Fibroblast of peridontal ligament (primary cell): ENCODE measurements at regions not wholly inside any gene's neighbourhood (a gene's known extent, or its start where the extent isn't known, plus 50 kb on each side); places are given as distances from the start of the nearest gene placed in this dataset.
"Not testable (repeated sequence)": the region's sequence is repeated elsewhere in the genome, so short reads cannot be mapped to it uniquely, and the experiment has no call there.

Experiments
- DNase-seq: peaks from one replicate; pipeline ENCODE4 v3.0.0-alpha.2; 2010; ENCODE audit errors: extremely low read depth

- DNase-seq: no peak
These were observed 886.2 kb downstream of the UQCRFS1 start for GRCh38 chr19:28326746-28327145.

DNA sequence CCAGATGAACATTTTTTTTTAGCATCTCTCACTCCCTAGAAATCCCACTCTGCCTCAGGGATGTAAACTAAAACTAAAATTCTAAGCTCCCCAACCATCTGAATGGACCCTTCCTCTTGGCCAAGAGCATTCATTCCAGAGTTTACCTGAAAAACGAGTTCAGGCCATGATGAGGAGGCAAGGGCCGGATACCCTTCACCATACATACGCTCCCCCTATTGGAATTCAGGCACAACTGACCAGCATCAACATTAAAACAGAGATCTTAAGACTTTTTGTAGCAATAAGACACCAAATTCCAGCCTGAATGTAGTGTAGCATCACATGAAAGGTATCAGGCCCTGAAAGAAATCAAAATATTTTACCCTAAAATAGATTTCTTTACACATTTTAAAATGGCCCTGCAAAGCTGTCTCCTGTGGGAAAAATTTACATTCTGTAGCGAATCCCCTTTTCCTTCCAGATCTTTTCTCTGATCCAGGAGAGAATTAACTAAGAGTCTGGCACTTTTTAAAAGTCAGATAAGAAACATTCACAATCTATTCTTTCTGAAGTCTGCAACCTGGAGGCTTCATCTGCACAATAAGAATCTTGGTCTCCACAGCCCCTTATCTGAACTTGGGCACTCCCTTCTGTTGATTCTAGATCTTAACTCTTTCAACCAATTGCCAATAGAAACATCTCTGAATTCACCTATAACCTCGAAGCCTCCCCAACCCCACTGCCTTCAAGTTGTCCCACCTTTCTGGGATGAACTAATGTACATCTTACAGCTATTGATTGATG lies 888.5 kb downstream of the UQCRFS1 start:
- DNase-seq: no peak

DNA sequence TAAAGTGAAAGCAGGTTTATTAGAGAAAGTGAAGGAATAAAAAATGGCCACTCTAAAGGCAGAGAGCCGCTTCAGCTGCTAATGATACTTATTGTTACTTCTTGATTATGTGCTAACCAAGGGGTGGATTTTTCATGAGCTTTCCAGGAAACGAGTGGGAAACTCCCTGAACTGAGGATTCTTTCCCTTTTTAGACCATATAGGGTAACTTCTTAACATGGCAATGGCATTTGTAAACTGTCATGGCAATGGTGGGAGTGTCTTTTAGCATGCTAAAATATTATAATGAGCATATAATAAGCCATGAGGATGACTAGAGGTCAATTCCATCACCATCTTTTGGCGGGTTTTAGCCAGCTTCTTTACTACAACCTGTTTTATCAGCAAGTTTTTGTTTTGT lies 890.0 kb downstream of the UQCRFS1 start:
- DNase-seq: no peak

- no peak for DNase-seq
These were observed 890.5 kb downstream of the UQCRFS1 start for GRCh38 chr19:28322491-28322890.

GRCh38 chr19:28319918-28320317 lies 893.0 kb downstream of the UQCRFS1 start:
- DNase-seq: no peak

- no peak for DNase-seq
These were observed 893.7 kb downstream of the UQCRFS1 start for GRCh38 chr19:28319227-28319626.

- no peak for DNase-seq
These were observed 894.3 kb downstream of the UQCRFS1 start for GRCh38 chr19:28318469-28319179.

DNA sequence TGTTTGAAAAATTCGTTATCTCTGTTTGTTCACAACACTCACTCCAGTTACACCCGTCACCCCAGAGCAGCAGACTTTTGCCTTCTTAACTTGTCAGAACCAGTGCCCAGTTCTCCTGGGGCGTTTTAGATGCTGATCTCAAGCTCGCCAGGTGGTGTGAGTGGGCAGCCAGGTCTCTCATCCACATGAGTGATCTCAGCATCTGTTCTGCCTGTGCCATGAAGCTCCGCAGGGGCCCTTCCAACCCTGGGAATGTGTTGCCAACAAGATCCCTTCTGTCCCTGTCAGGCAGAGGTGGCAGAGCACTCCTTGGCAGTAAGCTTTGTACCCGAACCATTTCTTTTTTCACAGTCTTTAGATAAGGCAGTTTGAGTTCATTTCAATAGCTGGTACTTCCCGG lies 896.5 kb downstream of the UQCRFS1 start:
- no peak for DNase-seq

DNA sequence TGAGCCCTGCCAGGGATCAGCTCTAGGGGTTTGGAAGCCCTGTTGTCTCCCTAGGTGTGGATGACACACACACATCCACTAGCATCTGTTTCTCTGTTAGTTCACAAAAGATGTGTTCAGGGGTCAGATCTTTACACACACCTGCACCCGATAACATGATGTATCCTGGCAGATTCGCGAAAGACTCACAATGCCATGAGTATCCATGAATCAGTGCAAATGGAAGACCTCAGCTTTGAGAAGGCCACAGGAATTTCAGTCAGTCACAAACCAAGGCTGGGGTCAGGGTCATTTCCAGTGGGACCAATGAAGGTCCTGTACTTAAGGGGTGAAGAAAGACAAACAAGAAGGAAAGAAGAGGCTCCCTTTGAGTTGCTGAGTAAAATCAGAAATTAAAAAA lies 898.2 kb downstream of the UQCRFS1 start:
- no peak for DNase-seq

- DNase-seq: no peak
These were observed 898.7 kb downstream of the UQCRFS1 start for GRCh38 chr19:28314287-28314686.

DNA sequence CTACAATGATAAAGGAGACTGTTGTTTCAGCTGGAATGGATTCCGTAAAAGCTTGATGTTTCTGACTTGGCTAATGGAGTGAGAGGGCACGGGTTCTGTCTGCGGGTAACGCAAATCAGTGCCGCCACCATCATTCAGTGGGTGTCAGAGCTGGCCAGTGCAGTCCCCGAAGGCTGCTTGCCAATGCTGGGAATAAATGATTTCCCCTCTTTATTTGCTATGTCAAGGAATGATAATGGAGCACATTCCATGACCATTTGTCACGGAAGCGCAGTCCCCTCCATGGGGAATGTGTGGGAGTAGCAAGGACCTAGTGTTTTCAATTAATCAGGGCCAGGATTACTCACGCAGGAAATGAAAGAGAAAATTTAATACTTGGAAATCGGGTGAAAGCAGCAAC lies 899.3 kb downstream of the UQCRFS1 start:
- DNase-seq: no peak

DNA sequence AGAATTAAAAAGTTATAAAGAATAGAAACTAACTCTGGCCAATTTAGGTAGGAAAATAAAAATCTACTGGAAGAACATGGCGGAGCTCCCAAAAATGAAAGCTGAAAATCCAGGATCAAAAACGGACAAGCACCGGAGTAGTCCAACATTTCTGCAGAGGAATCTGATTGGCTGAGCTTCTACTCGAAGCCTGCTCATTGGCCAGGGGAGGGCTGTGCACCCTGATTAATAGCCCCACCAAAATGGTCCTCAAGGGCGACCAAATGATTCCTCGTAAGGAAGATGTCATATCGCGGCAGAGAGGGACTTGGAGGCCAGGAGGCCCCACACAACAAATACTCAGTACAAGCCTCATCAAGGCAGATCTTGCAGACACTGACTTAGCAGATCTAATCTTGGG lies 900.7 kb downstream of the UQCRFS1 start:
- no peak for DNase-seq

- DNase-seq: not testable (repeated sequence)
These were observed 902.1 kb downstream of the UQCRFS1 start for GRCh38 chr19:28310829-28311228.

DNA sequence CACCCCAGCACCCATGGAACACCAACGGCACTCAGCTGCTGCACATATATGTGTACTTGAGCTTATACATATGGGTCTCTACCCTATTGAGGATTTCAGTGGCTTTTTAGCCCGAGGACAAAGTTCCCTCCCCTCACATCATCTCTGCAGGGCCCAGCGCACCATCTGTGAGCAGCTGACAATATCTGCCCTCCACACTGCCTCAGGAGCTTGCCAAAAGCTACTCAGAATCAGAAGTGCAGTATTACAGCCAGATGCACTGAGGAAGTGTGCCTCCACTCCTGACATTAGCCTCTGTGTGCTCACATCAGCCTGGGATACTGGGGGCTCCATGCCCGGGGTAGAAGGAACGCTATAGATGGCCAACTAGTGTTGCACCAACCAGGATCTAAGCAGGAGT lies 903.9 kb downstream of the UQCRFS1 start:
- DNase-seq: no peak

GRCh38 chr19:28307963-28308362 lies 905.0 kb downstream of the UQCRFS1 start:
- DNase-seq: no peak

GRCh38 chr19:28307487-28307886 lies 905.5 kb downstream of the UQCRFS1 start:
- DNase-seq: no peak

DNA sequence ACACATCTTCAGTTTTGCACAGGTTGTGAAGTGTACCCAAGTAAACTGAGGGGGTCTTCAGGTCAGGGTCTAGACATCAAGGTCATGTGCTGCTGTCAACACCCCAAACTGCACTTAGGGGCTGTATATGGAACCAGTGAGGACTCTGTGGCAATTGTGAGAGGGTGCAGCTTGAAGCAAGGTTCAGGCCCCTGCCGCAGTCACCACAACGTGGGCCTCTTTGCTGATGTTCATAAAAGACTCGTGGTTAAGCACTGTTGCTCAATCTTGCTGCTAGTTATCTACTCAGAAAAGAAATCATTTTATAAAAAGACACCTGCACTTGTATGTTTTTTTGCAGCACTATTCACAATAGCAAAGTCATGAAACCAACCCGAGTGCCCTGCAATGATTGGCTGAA lies 907.4 kb downstream of the UQCRFS1 start:
- DNase-seq: no peak

DNA sequence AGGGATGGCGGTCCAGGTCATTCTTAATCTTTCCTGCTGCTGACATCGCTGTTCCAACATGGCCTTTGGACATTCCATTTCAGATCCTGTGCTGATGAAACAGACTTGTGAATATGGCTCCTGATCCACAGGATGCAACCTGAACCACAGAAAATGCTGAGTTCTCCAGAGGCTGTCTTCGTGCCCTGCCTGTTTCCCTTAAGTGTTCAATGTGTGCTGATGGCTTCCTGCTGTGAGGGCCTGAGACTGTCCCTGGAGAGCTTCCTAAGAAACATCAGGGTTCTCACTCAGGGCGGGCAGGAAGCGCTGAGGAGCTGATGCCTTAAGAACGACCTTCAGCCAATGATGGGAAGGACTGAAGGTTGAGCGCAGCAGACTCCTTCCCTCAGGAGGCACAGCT lies 909.4 kb downstream of the UQCRFS1 start:
- no peak for DNase-seq

- DNase-seq: no peak
These were observed 911.0 kb downstream of the UQCRFS1 start for GRCh38 chr19:28301961-28302360.

DNA sequence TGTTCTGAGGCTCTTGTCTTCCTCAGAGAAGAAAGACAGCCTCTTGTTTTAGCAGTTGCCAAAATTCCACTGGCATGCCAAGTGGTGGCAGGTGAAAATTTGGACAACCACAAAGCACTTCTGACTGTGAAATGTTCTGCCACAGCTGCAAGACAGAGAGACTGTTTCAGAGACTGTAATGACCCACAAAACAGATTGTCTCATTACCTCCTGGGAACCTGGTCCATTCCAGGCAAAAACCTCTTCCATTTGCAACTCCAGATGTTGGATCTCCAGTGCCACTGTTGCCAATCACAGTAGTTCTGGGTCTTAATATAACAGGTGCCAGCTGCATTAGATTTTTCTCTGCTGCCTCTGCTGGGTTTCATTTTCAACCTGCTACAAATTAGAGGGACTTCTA lies 911.5 kb downstream of the UQCRFS1 start:
- DNase-seq: no peak

DNA sequence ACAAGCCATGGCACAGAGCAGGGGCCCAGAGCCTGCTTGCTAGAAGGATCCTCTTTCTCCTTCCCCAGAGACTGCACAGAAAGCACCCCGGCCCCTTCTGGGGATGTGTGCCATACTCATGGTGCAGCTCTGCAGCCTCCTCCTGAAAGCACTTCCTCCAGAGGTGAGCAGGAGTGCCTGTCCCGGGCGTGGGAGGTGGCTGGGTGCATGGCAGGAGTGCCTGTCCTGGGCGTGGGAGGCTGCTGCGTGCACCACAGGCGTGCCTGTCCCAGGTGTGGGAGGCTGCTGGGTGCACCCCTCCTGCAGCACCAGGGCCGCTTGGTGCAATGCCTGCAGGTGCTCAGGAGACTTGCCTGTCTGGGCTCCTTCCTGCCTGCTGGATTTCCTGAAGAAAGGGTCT lies 913.3 kb downstream of the UQCRFS1 start:
- DNase-seq: no peak

GRCh38 chr19:28297586-28298157 lies 915.3 kb downstream of the UQCRFS1 start:
- DNase-seq: no peak

- no peak for DNase-seq
These were observed 915.9 kb downstream of the UQCRFS1 start for GRCh38 chr19:28297036-28297435.
